IPS-15b (cell line): ENCODE measurements at regions not wholly inside any gene's neighbourhood (a gene's known extent, or its start where the extent isn't known, plus 50 kb on each side); places are given as distances from the start of the nearest gene placed in this dataset.

ENCODE experiments used
- H3K27me3 ChIP-seq: one replicate; pipeline ENCODE4 v1.6.1; 2013; ENCODE audit warnings: low read length; ENCODE audit not compliant: control insufficient read depth, insufficient read depth
- H3K36me3 ChIP-seq: one replicate; pipeline ENCODE4 v1.6.1; 2013; ENCODE audit warnings: low read length; ENCODE audit not compliant: control insufficient read depth, insufficient read depth
- H3K4me1 ChIP-seq: one replicate; pipeline ENCODE4 v1.6.1; 2013; ENCODE audit warnings: mild to moderate bottlenecking, low read length; ENCODE audit not compliant: control insufficient read depth, insufficient read depth
- H3K4me3 ChIP-seq: one replicate; pipeline ENCODE4 v1.5.1; 2013; ENCODE audit warnings: low read depth, low read length
- H3K9ac ChIP-seq: one replicate; pipeline ENCODE4 v1.6.1; 2013; ENCODE audit warnings: low read depth, mild to moderate bottlenecking, low read length
- H3K9me3 ChIP-seq: one replicate; pipeline ENCODE4 v1.6.1; 2013; ENCODE audit warnings: mild to moderate bottlenecking, low read length; ENCODE audit not compliant: control insufficient read depth, insufficient read depth

- H3K4me3 ChIP-seq = no peak overlapping the region
- H3K9ac ChIP-seq = no peak overlapping the region
- H3K9me3 ChIP-seq = no peaks in the 10 kb centered on the region
- H3K36me3 ChIP-seq = no peaks in the 10 kb centered on the region
- H3K4me1 ChIP-seq = no peaks in the 10 kb centered on the region
- H3K27me3 ChIP-seq = no peaks in the 10 kb centered on the region
Measured at GRCh38 chr1:94336991-94337390, 81.2 kb upstream of the ABCD3 start.

GRCh38 chr1:94335950-94336349, 82.2 kb upstream of the ABCD3 start:
- H3K27me3 ChIP-seq = no peaks in the 10 kb centered on the region

GRCh38 chr1:94335447-94335846, 82.7 kb upstream of the ABCD3 start:
- Histone ChIP-seq H3K4me3 (no peak overlapping the region), H3K9me3 (no peaks in the 10 kb centered on the region), H3K9ac (no peak overlapping the region), H3K36me3 (no peaks in the 10 kb centered on the region), H3K27me3 (no peaks in the 10 kb centered on the region), H3K4me1 (no peaks in the 10 kb centered on the region)

More at GRCh38 chr1:94335950-94336349, 82.2 kb upstream of the ABCD3 start:
- no peak overlapping the region for H3K9ac ChIP-seq
- H3K4me3 ChIP-seq = no peak overlapping the region
- H3K4me1 ChIP-seq = no peaks in the 10 kb centered on the region
- no peaks in the 10 kb centered on the region for H3K36me3 ChIP-seq
- H3K9me3 ChIP-seq = no peaks in the 10 kb centered on the region

DNA sequence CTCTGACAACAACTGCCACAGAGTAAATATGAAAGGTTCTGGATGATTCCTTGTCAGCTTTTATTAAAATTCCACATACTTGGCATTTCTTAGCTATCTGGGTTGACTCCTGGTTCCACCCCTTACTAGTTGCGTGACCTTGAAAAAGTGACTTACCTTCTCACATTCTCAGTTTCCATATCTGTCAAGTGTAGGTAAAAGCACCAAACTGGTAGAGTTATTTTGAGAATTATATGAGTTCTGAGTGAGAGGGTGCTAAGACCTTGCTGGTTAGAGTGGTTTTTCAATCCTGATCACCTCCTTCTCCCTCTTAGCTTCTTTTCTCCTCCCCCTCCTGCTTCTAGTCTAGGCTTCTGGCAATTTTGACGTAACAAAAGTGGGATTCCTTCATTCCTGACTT, 83.4 kb upstream of the ABCD3 start:
- Histone ChIP-seq H3K4me1 (no peaks in the 10 kb centered on the region), H3K9me3 (no peaks in the 10 kb centered on the region), H3K4me3 (no peak overlapping the region), H3K27me3 (no peaks in the 10 kb centered on the region), H3K9ac (no peak overlapping the region), H3K36me3 (no peaks in the 10 kb centered on the region)

GRCh38 chr1:94332952-94333351, 85.2 kb upstream of the ABCD3 start:
- no peaks in the 10 kb centered on the region for H3K27me3 ChIP-seq
- no peaks in the 10 kb centered on the region for H3K36me3 ChIP-seq
- peaks cover 6% of the 10 kb centered on the region for H3K4me1 ChIP-seq
- no peak overlapping the region for H3K9ac ChIP-seq
- H3K4me3 ChIP-seq = no peak overlapping the region
- no peaks in the 10 kb centered on the region for H3K9me3 ChIP-seq

- Histone ChIP-seq H3K4me1 (peaks cover 11% of the 10 kb centered on the region), H3K27me3 (no peaks in the 10 kb centered on the region), H3K36me3 (no peaks in the 10 kb centered on the region), H3K9ac (no peak overlapping the region), H3K9me3 (no peaks in the 10 kb centered on the region), H3K4me3 (no peak overlapping the region)
Measured at GRCh38 chr1:94332516-94332915, 85.7 kb upstream of the ABCD3 start.

DNA sequence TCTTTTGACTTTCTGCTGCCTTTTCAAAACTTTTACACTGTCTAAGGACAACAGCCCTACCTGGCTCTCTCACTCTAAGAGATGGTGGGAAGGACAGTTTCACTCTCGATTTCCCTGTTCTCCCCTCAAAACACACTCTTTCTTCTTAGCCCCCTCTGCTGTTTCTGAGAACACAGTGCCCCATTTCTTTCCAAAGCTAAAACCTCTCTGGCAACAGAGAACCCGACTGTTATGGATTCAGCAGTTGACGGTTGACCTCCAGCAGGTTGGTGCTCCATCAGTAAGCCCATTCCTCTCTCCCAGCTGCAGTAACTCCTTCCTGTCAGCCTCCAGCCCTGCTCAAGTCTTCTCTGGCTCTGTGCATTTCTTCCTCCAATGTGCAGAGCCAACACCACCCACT, 88.2 kb upstream of the ABCD3 start:
- no peaks in the 10 kb centered on the region for H3K27me3 ChIP-seq
- no peaks in the 10 kb centered on the region for H3K9me3 ChIP-seq
- H3K36me3 ChIP-seq = no peaks in the 10 kb centered on the region
- H3K4me3 ChIP-seq = no peak overlapping the region
- peaks cover 21% of the 10 kb centered on the region for H3K4me1 ChIP-seq
- H3K9ac ChIP-seq = no peak overlapping the region

- no peaks in the 10 kb centered on the region for H3K9me3 ChIP-seq
- H3K9ac ChIP-seq = no peak overlapping the region
- H3K27me3 ChIP-seq = no peaks in the 10 kb centered on the region
- no peak overlapping the region for H3K4me3 ChIP-seq
- H3K36me3 ChIP-seq = no peaks in the 10 kb centered on the region
- peaks cover 21% of the 10 kb centered on the region for H3K4me1 ChIP-seq
Measured at GRCh38 chr1:94329276-94329675, 88.9 kb upstream of the ABCD3 start.

DNA sequence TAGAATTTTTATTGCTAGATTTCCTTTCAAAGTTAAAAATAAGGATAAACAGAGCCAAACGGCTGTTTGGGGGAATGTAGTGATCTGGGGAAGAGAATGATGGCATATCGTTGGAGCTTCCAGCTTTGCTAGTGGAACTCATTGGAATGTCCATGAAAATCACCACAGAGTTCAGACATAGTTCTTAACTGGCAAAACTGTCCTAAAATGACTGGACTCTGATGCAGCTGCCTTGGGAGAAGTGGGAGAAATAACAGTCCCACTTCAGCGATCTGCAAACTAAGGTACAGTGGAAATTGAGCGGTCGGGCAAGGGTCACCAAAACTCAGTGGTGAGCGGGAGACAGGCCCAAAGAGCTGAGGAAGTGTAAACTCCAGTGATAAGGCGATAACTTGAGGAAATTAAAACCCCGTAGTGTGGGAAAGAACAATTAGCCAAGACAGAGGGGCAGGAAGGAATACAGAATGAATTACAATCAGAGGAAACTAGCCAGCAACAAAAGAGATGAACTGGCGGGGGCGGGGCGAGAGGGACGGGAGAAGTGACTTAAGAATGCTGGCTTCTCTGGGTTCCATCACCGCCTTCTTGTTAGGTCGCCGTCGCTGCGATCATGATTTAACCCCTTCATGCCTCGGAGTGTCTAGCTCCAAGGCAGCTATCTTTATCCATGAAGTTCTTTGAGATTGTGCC, 89.8 kb upstream of the ARHGAP29 start:
- no peak overlapping the region for H3K9ac ChIP-seq
- H3K9me3 ChIP-seq = no peaks in the 10 kb centered on the region
- H3K4me1 ChIP-seq = peaks cover 25% of the 10 kb centered on the region
- H3K27me3 ChIP-seq = no peaks in the 10 kb centered on the region
- peak overlapping the region; percentile 45 for H3K4me3 ChIP-seq
- H3K36me3 ChIP-seq = no peaks in the 10 kb centered on the region

- Histone ChIP-seq H3K9ac (no peak overlapping the region), H3K4me3 (no peak overlapping the region), H3K27me3 (no peaks in the 10 kb centered on the region), H3K4me1 (peaks cover 25% of the 10 kb centered on the region), H3K36me3 (no peaks in the 10 kb centered on the region), H3K9me3 (no peaks in the 10 kb centered on the region)
Measured at GRCh38 chr1:94326329-94326728, 88.9 kb upstream of the ARHGAP29 start.

- no peaks in the 10 kb centered on the region for H3K9me3 ChIP-seq
- H3K4me1 ChIP-seq = peaks cover 25% of the 10 kb centered on the region
- no peaks in the 10 kb centered on the region for H3K36me3 ChIP-seq
- H3K9ac ChIP-seq = no peak overlapping the region
- H3K4me3 ChIP-seq = no peak overlapping the region
- no peaks in the 10 kb centered on the region for H3K27me3 ChIP-seq
Measured at GRCh38 chr1:94325377-94326302, 88.3 kb upstream of the ARHGAP29 start.

GRCh38 chr1:94324178-94324544, 86.8 kb upstream of the ARHGAP29 start:
- no peaks in the 10 kb centered on the region for H3K9me3 ChIP-seq
- H3K9ac ChIP-seq = no peak overlapping the region
- H3K36me3 ChIP-seq = no peaks in the 10 kb centered on the region
- H3K4me3 ChIP-seq = no peak overlapping the region
- peaks cover 26% of the 10 kb centered on the region for H3K4me1 ChIP-seq
- H3K27me3 ChIP-seq = no peaks in the 10 kb centered on the region
